Prostate gland (tissue), 2 donors: ENCODE measurements at regions not wholly inside any gene's neighbourhood (a gene's known extent, or its start where the extent isn't known, plus 50 kb on each side); places are given as distances from the start of the nearest gene placed in this dataset.

Source experiments
- DNase-seq: peaks from one replicate; pipeline ENCODE4 v3.0.0-alpha.2; 2019; ENCODE audit warnings: low spot score
- H3K27ac ChIP-seq, 2 donors: fragments of 200-600 bp; sonication (generic); 2 replicates each; pipeline ENCODE4 v1.5.1; 2017 to 2019
- H3K27me3 ChIP-seq: fragments of 200-600 bp; sonication (generic); replicated peaks from 2 replicates; pipeline ENCODE4 v1.5.1; 2019; ENCODE audit not compliant: insufficient read depth
- H3K36me3 ChIP-seq, 2 donors: fragments of 200-600 bp; sonication (generic); 1 replicate in 1 of 2; 2 replicates in 1 of 2; pipeline versions ENCODE4 v1.5.1 to v1.8.1; 2017 to 2019
- H3K4me1 ChIP-seq: fragments of 200-600 bp; sonication (generic); replicated peaks from 2 replicates; pipeline ENCODE4 v1.5.1; 2019
- H3K4me3 ChIP-seq, 2 donors: fragments of 200-600 bp; sonication (generic); 2 replicates each; pipeline ENCODE4 v1.5.1; 2017 to 2019
- H3K9me3 ChIP-seq: fragments of 200-600 bp; sonication (generic); 2 replicates; pipeline ENCODE4 v1.5.1; 2017
- CTCF ChIP-seq, 4 experiments: fragments of 200-600 bp in 2 of 4; fragments of 450-650 bp in 2 of 4; sonication (generic) in 2 of 4; IDR thresholded peaks; 1 replicate in 3 of 4; 2 replicates in 1 of 4; pipeline ENCODE4 v1.5.1; 2016 to 2019; ENCODE audit warnings: antibody characterized with exemption in 4 of 4, mild to moderate bottlenecking in 2 of 4, moderate library complexity in 2 of 4
- POLR2A ChIP-seq: fragments of 450-650 bp; IDR thresholded peaks from one replicate; pipeline ENCODE4 v1.6.1; 2016; ENCODE audit warnings: antibody characterized with exemption, mild to moderate bottlenecking
- POLR2AphosphoS5 ChIP-seq: sonication (generic); formaldehyde crosslinking; IDR thresholded peaks from one replicate; pipeline ENCODE4 v1.6.1; 2017; ENCODE audit warnings: antibody characterized with exemption
- WGBS: methylation state at CpG from one replicate; pipeline ENCODE4 v1.1.5; 2018; 5-methylcytosine and 5-hydroxymethylcytosine counted together
- intact Hi-C: fragments of 100-400 bp; cut with DNase I; formaldehyde crosslinking; loops from one replicate; pipeline ENCODE4 v1.14.2; 2022

DNA sequence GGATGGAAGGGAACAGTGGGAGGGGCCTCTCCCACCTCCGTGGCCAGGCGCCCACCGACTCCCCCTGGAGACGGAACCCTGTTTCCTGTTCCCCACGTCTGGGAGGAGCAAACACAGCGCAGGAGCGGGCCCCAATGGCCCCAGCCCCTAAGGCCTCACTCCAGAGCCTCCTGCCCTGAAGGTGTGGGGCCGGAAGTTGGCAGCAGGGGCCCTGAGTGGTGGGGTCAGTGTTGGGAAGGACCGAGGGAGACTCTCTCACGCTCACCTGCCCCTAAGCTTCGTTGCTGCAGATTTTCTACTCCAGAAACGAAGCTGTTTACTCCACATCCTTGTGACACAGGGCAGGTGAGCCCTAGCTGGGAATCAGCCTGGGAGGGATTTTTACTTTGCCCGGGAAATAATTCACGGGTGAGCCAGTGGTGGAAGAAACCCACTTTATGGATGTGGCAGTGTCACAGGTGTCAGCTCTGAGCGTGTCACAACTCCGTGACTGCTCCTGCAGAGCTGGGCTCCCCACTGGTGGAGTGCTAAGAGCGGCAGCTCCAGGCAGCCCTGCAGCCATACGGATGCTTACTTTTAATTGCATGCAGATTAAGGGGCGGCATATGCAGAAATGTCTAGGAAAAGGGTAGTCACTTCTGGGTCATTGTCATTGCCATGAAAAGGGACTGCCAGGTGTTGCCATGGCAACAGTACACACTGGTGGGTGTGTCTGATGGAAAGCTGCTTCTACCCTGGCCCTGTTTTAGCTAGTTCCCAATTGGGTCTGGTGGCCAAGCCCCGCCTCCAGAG, 77.5 kb upstream of the OLFM1 start:
- Histone ChIP-seq H3K27ac (no peak overlapping the region), H3K4me3 (no peak overlapping the region), H3K27me3 (no peaks in the 10 kb centered on the region), H3K36me3 (no peaks in the 10 kb centered on the region), H3K4me1 (no peaks in the 10 kb centered on the region), H3K9me3 (no peaks in the 10 kb centered on the region)
- intact Hi-C loops, result no loop called here
- DNase-seq, result no peak
- TF ChIP-seq POLR2A (no peak), CTCF (IDR thresholded peaks at IDR 0.05) (no peak), POLR2AphosphoS5 (no peak)
- WGBS, result 87% methylated on average over 20 of the region's 20 CpGs

DNA sequence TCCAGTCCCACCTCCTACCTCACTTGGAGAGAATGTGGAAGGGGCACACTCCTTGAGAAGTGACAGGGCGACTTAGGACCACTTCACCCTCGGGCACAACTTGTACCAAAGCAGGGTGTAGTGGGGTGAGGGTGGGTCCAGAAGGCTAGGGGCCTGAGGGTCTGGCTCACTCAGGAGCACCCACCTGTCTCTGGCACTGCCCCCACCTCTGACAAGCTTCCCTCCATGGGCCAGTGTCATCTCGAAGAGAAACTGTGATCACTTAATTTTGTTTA, 76.9 kb upstream of the OLFM1 start:
- H3K36me3 ChIP-seq, result no peaks in the 10 kb centered on the region
- no peaks in the 10 kb centered on the region for H3K27me3 ChIP-seq
- TF ChIP-seq CTCF (IDR thresholded peaks at IDR 0.05) (no peak), POLR2AphosphoS5 (no peak), POLR2A (no peak)
- H3K4me3 ChIP-seq, result no peak overlapping the region
- H3K9me3 ChIP-seq, result no peaks in the 10 kb centered on the region
- intact Hi-C loops, result no loop called here
- DNase-seq, result no peak
- 90% methylated on average over 3 of the region's 3 CpGs for WGBS
- no peaks in the 10 kb centered on the region for H3K4me1 ChIP-seq
- no peak overlapping the region for H3K27ac ChIP-seq

GRCh38 chr9:135010921-135011320, 76.5 kb upstream of the OLFM1 start:
- intact Hi-C loops, result no loop called here
- Histone ChIP-seq H3K4me3 (no peak overlapping the region), H3K27me3 (no peaks in the 10 kb centered on the region), H3K9me3 (no peaks in the 10 kb centered on the region), H3K27ac (no peak overlapping the region), H3K36me3 (no peaks in the 10 kb centered on the region), H3K4me1 (no peaks in the 10 kb centered on the region)
- 82% methylated on average over 8 of the region's 8 CpGs for WGBS
- DNase-seq, result no peak
- no peak for TF ChIP-seq POLR2A
- TF ChIP-seq CTCF (IDR thresholded peaks at IDR 0.05), result no peak
- TF ChIP-seq POLR2AphosphoS5, result no peak

DNA sequence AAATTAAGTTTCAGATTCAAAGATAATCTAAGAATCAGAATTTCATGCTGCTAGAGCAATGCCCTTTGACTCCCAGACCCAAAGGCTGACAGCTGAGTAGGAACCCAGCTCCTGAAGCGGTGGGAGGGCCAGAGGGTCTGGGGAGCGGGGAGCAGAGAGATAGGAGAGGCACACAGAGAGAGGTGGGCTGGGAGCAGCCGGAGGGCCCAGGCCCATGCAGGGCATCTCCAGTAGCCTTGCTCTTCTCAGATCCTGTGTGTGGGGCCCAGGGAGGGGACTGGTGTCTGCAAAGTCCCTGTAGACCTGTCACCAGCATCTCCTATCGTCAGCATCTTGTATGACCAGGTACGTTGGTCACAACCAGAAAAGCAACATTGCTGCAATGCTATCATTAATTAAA, 75.3 kb upstream of the OLFM1 start:
- TF ChIP-seq POLR2AphosphoS5 (no peak), CTCF (IDR thresholded peaks at IDR 0.05) (no peak), POLR2A (no peak)
- Histone ChIP-seq H3K27ac (no peak overlapping the region), H3K36me3 (no peaks in the 10 kb centered on the region), H3K4me1 (no peaks in the 10 kb centered on the region), H3K9me3 (no peaks in the 10 kb centered on the region), H3K27me3 (no peaks in the 10 kb centered on the region), H3K4me3 (no peak overlapping the region)
- 94% methylated on average over 5 of the region's 5 CpGs for WGBS
- DNase-seq, result no peak
- intact Hi-C loops, result no loop called here

- H3K27me3 ChIP-seq, result no peaks in the 10 kb centered on the region
- intact Hi-C loops, result no loop called here
These were observed 73.0 kb upstream of the OLFM1 start for GRCh38 chr9:135014311-135015010.

More at GRCh38 chr9:135014311-135015010, 73.0 kb upstream of the OLFM1 start:
- H3K9me3 ChIP-seq, result no peaks in the 10 kb centered on the region
- no peaks in the 10 kb centered on the region for H3K36me3 ChIP-seq
- H3K4me1 ChIP-seq, result no peaks in the 10 kb centered on the region
- H3K4me3 ChIP-seq, result no peak overlapping the region
- TF ChIP-seq POLR2A, result no peak
- TF ChIP-seq POLR2AphosphoS5, result no peak
- TF ChIP-seq CTCF (IDR thresholded peaks at IDR 0.05), result no peak
- WGBS, result 85% methylated on average over 24 of the region's 24 CpGs
- no peak for DNase-seq
- H3K27ac ChIP-seq, result no peak overlapping the region
